Inferior parietal cortex (tissue), 1 donor: ENCODE measurements at regions not wholly inside any gene's neighbourhood (a gene's known extent, or its start where the extent isn't known, plus 50 kb on each side); places are given as distances from the start of the nearest gene placed in this dataset.

Experiments
- DNase-seq: peaks from one replicate; pipeline ENCODE4 v3.0.0-alpha.2; 2016; ENCODE audit errors: extremely low spot score

GRCh38 chr5:4065472-4066320, 470.1 kb downstream of the IRX1 start:
- no peak for DNase-seq

GRCh38 chr5:4068171-4068570, 472.5 kb downstream of the IRX1 start:
- no peak for DNase-seq

GRCh38 chr5:4078544-4078943, 482.9 kb downstream of the IRX1 start:
- no peak for DNase-seq

- no peak for DNase-seq
These were observed 484.2 kb downstream of the IRX1 start for GRCh38 chr5:4079831-4080230.

- DNase-seq: no peak
These were observed 484.7 kb downstream of the IRX1 start for GRCh38 chr5:4080370-4080769.

- DNase-seq: no peak
These were observed 485.4 kb downstream of the IRX1 start for GRCh38 chr5:4081059-4081458.

GRCh38 chr5:4081466-4081865, 485.8 kb downstream of the IRX1 start:
- no peak for DNase-seq

GRCh38 chr5:4082966-4083564, 487.4 kb downstream of the IRX1 start:
- no peak for DNase-seq

- no peak for DNase-seq
These were observed 488.1 kb downstream of the IRX1 start for GRCh38 chr5:4083591-4084337.

- no peak for DNase-seq
These were observed 490.4 kb downstream of the IRX1 start for GRCh38 chr5:4086081-4086480.

GRCh38 chr5:4087110-4087509, 491.5 kb downstream of the IRX1 start:
- DNase-seq: no peak

GRCh38 chr5:4089087-4089486, 493.5 kb downstream of the IRX1 start:
- no peak for DNase-seq

- DNase-seq: peak; percentile 8
These were observed 497.6 kb downstream of the IRX1 start for GRCh38 chr5:4093236-4093635.

GRCh38 chr5:4093970-4094369, 498.3 kb downstream of the IRX1 start:
- DNase-seq: no peak

- DNase-seq: no peak
These were observed 500.4 kb downstream of the IRX1 start for GRCh38 chr5:4095918-4096630.

GRCh38 chr5:4097199-4097598, 501.6 kb downstream of the IRX1 start:
- DNase-seq: no peak

- DNase-seq: no peak
These were observed 502.6 kb downstream of the IRX1 start for GRCh38 chr5:4098226-4098625.

GRCh38 chr5:4099386-4099785, 503.8 kb downstream of the IRX1 start:
- no peak for DNase-seq

GRCh38 chr5:4100739-4101138, 505.1 kb downstream of the IRX1 start:
- no peak for DNase-seq

GRCh38 chr5:4101189-4101588, 505.6 kb downstream of the IRX1 start:
- no peak for DNase-seq

GRCh38 chr5:4104831-4105597, 509.4 kb downstream of the IRX1 start:
- DNase-seq: no peak
